ENCODE measurements at regions not wholly inside any gene's neighbourhood (a gene's known extent, or its start where the extent isn't known, plus 50 kb on each side); places are given as distances from the start of the nearest gene placed in this dataset.

- H3K4me3 ChIP-seq (ENCODE audit: low read length), result no peak overlapping the region
- H3K9me3 ChIP-seq (ENCODE audit: control insufficient read depth, low read length), result no peaks in the 10 kb centered on the region
- no peak overlapping the region for H3K27ac ChIP-seq (ENCODE audit: low read depth, low read length)
- Mint-ChIP-seq H3K36me3 (ENCODE audit: low read depth) (no peaks in the 10 kb centered on the region), H3K9me3 (no peaks in the 10 kb centered on the region), H3K27me3 (ENCODE audit: insufficient read depth) (no peaks in the 10 kb centered on the region), H3K4me3 (no peak overlapping the region), H3K4me1 (peaks cover 15% of the 10 kb centered on the region), H3K27ac (no peak overlapping the region)
- no peaks in the 10 kb centered on the region for H3K27me3 ChIP-seq (ENCODE audit: control insufficient read depth, insufficient read depth, low read length, poor library complexity, severe bottlenecking)
- WGBS, 2 experiments (ENCODE audit: insufficient coverage in 1 of 2, insufficient read length in 1 of 2), result 90 to 100% methylated on average over 2 to 3 of the region's 3 CpGs
- TF ChIP-seq CTCF (conservative IDR thresholded peaks at IDR 0.05), result no peak
- no peak overlapping the region for H3K9ac ChIP-seq (ENCODE audit: extremely low read depth, low read length, poor library complexity, severe bottlenecking)
- peaks cover 4% of the 10 kb centered on the region for H3K4me1 ChIP-seq (ENCODE audit: control insufficient read depth, insufficient read depth, low read length)
- DNase-seq, result no peak
- no peaks in the 10 kb centered on the region for H3K36me3 ChIP-seq (ENCODE audit: control insufficient read depth, insufficient read depth, low read length)
Observed at GRCh38 chr16:73302942-73303341, 255.0 kb upstream of the ZFHX3 start.

DNA sequence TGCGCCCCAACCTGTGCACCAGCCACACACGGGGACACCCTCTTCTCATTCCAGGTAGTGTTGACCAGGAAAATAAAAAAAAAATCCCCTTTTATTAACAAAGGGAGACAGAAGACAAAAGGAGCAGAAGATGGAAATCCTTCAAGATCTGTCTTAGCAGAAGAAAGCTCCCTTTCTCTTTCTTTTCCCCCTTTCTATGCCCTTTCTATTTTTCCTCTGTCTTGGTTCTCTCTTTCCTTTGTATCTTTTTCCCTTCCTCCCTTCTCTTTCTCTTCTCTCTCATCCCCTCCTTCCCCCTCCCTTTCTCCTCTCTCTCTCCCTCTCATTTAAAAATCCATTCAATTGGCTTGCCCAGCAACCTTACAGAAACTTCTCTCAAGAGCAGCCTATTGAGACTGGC lies 254.1 kb upstream of the ZFHX3 start:
- Mint-ChIP-seq H3K4me3 (no peak overlapping the region), H3K36me3 (ENCODE audit: low read depth) (no peaks in the 10 kb centered on the region), H3K27ac (no peak overlapping the region), H3K27me3 (ENCODE audit: insufficient read depth) (no peaks in the 10 kb centered on the region), H3K4me1 (peaks cover 15% of the 10 kb centered on the region), H3K9me3 (no peaks in the 10 kb centered on the region)
- H3K4me3 ChIP-seq (ENCODE audit: low read length), result no peak overlapping the region
- TF ChIP-seq CTCF (conservative IDR thresholded peaks at IDR 0.05), result no peak
- no peak for DNase-seq
- no peaks in the 10 kb centered on the region for H3K9me3 ChIP-seq (ENCODE audit: control insufficient read depth, low read length)
- no peak overlapping the region for H3K27ac ChIP-seq (ENCODE audit: low read depth, low read length)
- no peaks in the 10 kb centered on the region for H3K36me3 ChIP-seq (ENCODE audit: control insufficient read depth, insufficient read depth, low read length)
- peaks cover 4% of the 10 kb centered on the region for H3K4me1 ChIP-seq (ENCODE audit: control insufficient read depth, insufficient read depth, low read length)
- H3K27me3 ChIP-seq (ENCODE audit: control insufficient read depth, insufficient read depth, low read length, poor library complexity, severe bottlenecking), result no peaks in the 10 kb centered on the region
- no peak overlapping the region for H3K9ac ChIP-seq (ENCODE audit: extremely low read depth, low read length, poor library complexity, severe bottlenecking)
- 85% methylated on average over 2 of the region's 2 CpGs; no CpG with 5 or more reads in 1 of the 2 experiments for WGBS, 2 experiments (ENCODE audit: insufficient coverage in 1 of 2, insufficient read length in 1 of 2)

- H3K4me1 Mint-ChIP-seq, result peaks cover 13% of the 10 kb centered on the region
- no peaks in the 10 kb centered on the region for H3K9me3 Mint-ChIP-seq
- H3K4me3 ChIP-seq (ENCODE audit: low read length), result no peak overlapping the region
- TF ChIP-seq CTCF (conservative IDR thresholded peaks at IDR 0.05), result no peak
- H3K9ac ChIP-seq (ENCODE audit: extremely low read depth, low read length, poor library complexity, severe bottlenecking), result no peak overlapping the region
- H3K4me1 ChIP-seq (ENCODE audit: control insufficient read depth, insufficient read depth, low read length), result peaks cover 4% of the 10 kb centered on the region
- no peaks in the 10 kb centered on the region for H3K36me3 Mint-ChIP-seq (ENCODE audit: low read depth)
- no peaks in the 10 kb centered on the region for H3K36me3 ChIP-seq (ENCODE audit: control insufficient read depth, insufficient read depth, low read length)
- WGBS, 2 experiments (ENCODE audit: insufficient coverage in 1 of 2, insufficient read length in 1 of 2), result 77% methylated on average over 5 to 7 of the region's 7 CpGs
- no peaks in the 10 kb centered on the region for H3K9me3 ChIP-seq (ENCODE audit: control insufficient read depth, low read length)
- no peak overlapping the region for H3K27ac Mint-ChIP-seq
- DNase-seq, result no peak
- H3K4me3 Mint-ChIP-seq, result no peak overlapping the region
- no peak overlapping the region for H3K27ac ChIP-seq (ENCODE audit: low read depth, low read length)
- no peaks in the 10 kb centered on the region for H3K27me3 ChIP-seq (ENCODE audit: control insufficient read depth, insufficient read depth, low read length, poor library complexity, severe bottlenecking)
- no peaks in the 10 kb centered on the region for H3K27me3 Mint-ChIP-seq (ENCODE audit: insufficient read depth)
Observed at GRCh38 chr16:73299346-73299745, 251.4 kb upstream of the ZFHX3 start.

Measured in endodermal cell (in vitro differentiated cells).